K562 (cell line): ENCODE measurements at regions not wholly inside any gene's neighbourhood (a gene's known extent, or its start where the extent isn't known, plus 50 kb on each side); places are given as distances from the start of the nearest gene placed in this dataset.

ENCODE experiments used
- ATAC-seq: fragments of 200-7000 bp; cut with Tn5 transposase; 3 replicates; pipeline ENCODE4 v1.9.1; 2020; ENCODE audit warnings: moderate library complexity
- BruUV-seq: library from RNA; stranded (reverse); fragments of 400-500 nt; replicated peaks from 2 replicates; lab custom pipeline; 2021; lab: Mats Ljungman, UMichigan
- CTCF ChIA-PET: fragments of 300-600 bp; formaldehyde crosslinking; extraction: SDS; loops from one replicate; lab custom pipeline; 2021; ENCODE audit warnings: low intra/inter-chr PET ratio; lab: Yijun Ruan, JAX
- POLR2A ChIA-PET: fragments of 300-600, 350-650 bp; sonication (Branson Sonifier 250); formaldehyde crosslinking; extraction: SDS; loops from one replicate; lab custom pipeline; 2021; ENCODE audit warnings: antibody characterized with exemption, inconsistent platforms; lab: Yijun Ruan, JAX
- DNase-seq, 4 experiments: peaks; one replicate each; pipeline versions ENCODE4 v3.0.0 to v3.0.0-alpha.2; 2011 to 2018; ENCODE audit warnings: low spot score in 3 of 4, mixed read lengths in 3 of 4; ENCODE audit errors: extremely low read depth in 1 of 4
- FAIRE-seq: peaks from 2 replicates; lab custom pipeline; 2011; peaks lifted over from hg19 to GRCh38; lab: Jason Lieb, UNC
- H2AFZ ChIP-seq: 2 replicates; pipeline ENCODE4 v1.6.0; 2011; ENCODE audit warnings: low read depth, low read length, control low read depth, inconsistent platforms
- H3K27ac ChIP-seq: fragments of 200-600 bp; 3 replicates; pipeline ENCODE4 v1.8.0; 2011; ENCODE audit warnings: low read depth, mild to moderate bottlenecking, control low read depth, inconsistent platforms, low read length, moderate library complexity, mixed read lengths; ENCODE audit errors: extremely low read depth
- H3K27me3 ChIP-seq, 2 experiments: fragments of 300-600 bp in 1 of 2; 2 replicates in 1 of 2; 3 replicates in 1 of 2; pipeline versions ENCODE4 v1.6.0 to v1.8.0; 2011; ENCODE audit warnings: inconsistent platforms in 2 of 2, low read length in 2 of 2, mild to moderate bottlenecking in 1 of 2, mixed read lengths in 1 of 2, moderate library complexity in 1 of 2; ENCODE audit not compliant: control insufficient read depth in 2 of 2, insufficient read depth in 2 of 2
- H3K36me3 ChIP-seq: fragments of 300-600 bp; 3 replicates; pipeline ENCODE4 v1.8.0; 2011; ENCODE audit warnings: mild to moderate bottlenecking, low read length, inconsistent platforms; ENCODE audit not compliant: control insufficient read depth, insufficient read depth
- H3K4me1 ChIP-seq, 2 experiments: fragments of 200-600 bp in 1 of 2; replicated peaks in 1 of 2; 2 replicates in 1 of 2; 3 replicates in 1 of 2; pipeline versions ENCODE4 v1.5.1 to v1.8.0; 2011; ENCODE audit warnings: inconsistent platforms in 2 of 2, low read length in 2 of 2, mild to moderate bottlenecking in 1 of 2, mixed read lengths in 1 of 2, moderate library complexity in 1 of 2; ENCODE audit not compliant: control insufficient read depth in 2 of 2, insufficient read depth in 2 of 2
- H3K4me2 ChIP-seq: 2 replicates; pipeline ENCODE4 v1.6.1; 2011; ENCODE audit warnings: low read length, control low read depth, inconsistent platforms, mixed read lengths; ENCODE audit not compliant: insufficient read depth
- H3K4me3 ChIP-seq: fragments of 200-600 bp; sonication (generic), shearing (Covaris generic); 2 replicates; pipeline ENCODE4 v1.5.1; 2016; ENCODE audit warnings: control low read depth, inconsistent platforms
- H3K79me2 ChIP-seq: fragments of 200-600 bp; 3 replicates; pipeline ENCODE4 v1.8.0; 2011; ENCODE audit warnings: low read length, inconsistent platforms; ENCODE audit not compliant: control insufficient read depth, insufficient read depth
- H3K9ac ChIP-seq, 2 experiments: 2 replicates each; pipeline versions ENCODE4 v1.6.0 to v1.6.1; 2011; ENCODE audit warnings: low read depth in 2 of 2, low read length in 2 of 2, control low read depth in 1 of 2, inconsistent platforms in 1 of 2, mild to moderate bottlenecking in 1 of 2, mixed read lengths in 1 of 2; ENCODE audit not compliant: insufficient read depth in 1 of 2
- H3K9me1 ChIP-seq: one replicate; pipeline ENCODE4 v1.6.0; 2011; ENCODE audit warnings: inconsistent platforms, mild to moderate bottlenecking, low read length, moderate library complexity; ENCODE audit not compliant: control insufficient read depth, insufficient read depth
- H3K9me3 ChIP-seq: replicated peaks from 2 replicates; pipeline ENCODE4 v1.5.1; 2011; ENCODE audit warnings: low read depth, low read length, inconsistent platforms; ENCODE audit not compliant: control insufficient read depth, insufficient read depth
- H4K20me1 ChIP-seq: replicated peaks from 2 replicates; pipeline ENCODE4 v1.6.1; 2011; ENCODE audit warnings: low read length, inconsistent platforms, mixed read lengths; ENCODE audit not compliant: control insufficient read depth, insufficient read depth
- BRF2 ChIP-seq: IDR thresholded peaks from 3 replicates; pipeline ENCODE4 v1.6.1; 2011; ENCODE audit warnings: borderline replicate concordance, mild to moderate bottlenecking; ENCODE audit not compliant: insufficient read length, insufficient read depth
- CHD1 ChIP-seq: fragments of 200-600 bp; sonication (generic); IDR thresholded peaks from one replicate; pipeline ENCODE4 v1.6.1; 2012; ENCODE audit warnings: mild to moderate bottlenecking, moderate library complexity, low read length, inconsistent platforms
- ELF2 ChIP-seq: fragments of 250-450 bp; sonication (Bioruptor Pico); IDR thresholded peaks from 2 replicates; pipeline ENCODE4 v1.5.0; 2021; ENCODE audit warnings: mild to moderate bottlenecking
- KDM4B ChIP-seq, 2 experiments: fragments of 450-650 bp in 1 of 2; sonication (generic) in 1 of 2; IDR thresholded peaks; 2 replicates each; pipeline ENCODE4 v1.6.1; 2016 to 2017; ENCODE audit warnings: borderline replicate concordance in 2 of 2, antibody characterized with exemption in 1 of 2, low read depth in 1 of 2, mild to moderate bottlenecking in 1 of 2
- MNT ChIP-seq, 2 experiments: fragments of 450-650 bp; conservative IDR thresholded peaks; 2 replicates each; pipeline ENCODE4 v1.6.1; 2017; ENCODE audit warnings: mild to moderate bottlenecking in 2 of 2, moderate library complexity in 2 of 2
- SRSF1 ChIP-seq: fragments of 200-400 bp; formaldehyde crosslinking; IDR thresholded peaks from 2 replicates; pipeline ENCODE4 v1.6.1; 2017; ENCODE audit warnings: mild to moderate bottlenecking, low read depth, low read length, moderate library complexity
- ZBTB1 ChIP-seq: sonication (generic); formaldehyde crosslinking; IDR thresholded peaks from 2 replicates; pipeline ENCODE4 v1.8.1; 2023; ENCODE audit warnings: missing genetic modification reagents, low read depth, mild to moderate bottlenecking, borderline replicate concordance
- WGBS: fragments of 100-300 bp; shearing (Covaris generic); methylation state at CpG from one replicate; pipeline ENCODE4 v1.1.6; 2016; ENCODE audit warnings: low coverage, mixed read lengths; ENCODE audit not compliant: insufficient coverage; ENCODE audit errors: missing lambda C conversion rate; 5-methylcytosine and 5-hydroxymethylcytosine counted together
- in situ Hi-C: fragments of 300-500 bp; cut with MboI; formaldehyde crosslinking; loops from 4 replicates; pipeline ENCODE4 v1.15.0; 2018; ENCODE audit warnings: inconsistent platforms, mixed read lengths
- intact Hi-C: fragments of 100-400 bp; cut with micrococcal nuclease; formaldehyde crosslinking; loops from 2 replicates; pipeline ENCODE4 v1.14.2; 2022

DNA sequence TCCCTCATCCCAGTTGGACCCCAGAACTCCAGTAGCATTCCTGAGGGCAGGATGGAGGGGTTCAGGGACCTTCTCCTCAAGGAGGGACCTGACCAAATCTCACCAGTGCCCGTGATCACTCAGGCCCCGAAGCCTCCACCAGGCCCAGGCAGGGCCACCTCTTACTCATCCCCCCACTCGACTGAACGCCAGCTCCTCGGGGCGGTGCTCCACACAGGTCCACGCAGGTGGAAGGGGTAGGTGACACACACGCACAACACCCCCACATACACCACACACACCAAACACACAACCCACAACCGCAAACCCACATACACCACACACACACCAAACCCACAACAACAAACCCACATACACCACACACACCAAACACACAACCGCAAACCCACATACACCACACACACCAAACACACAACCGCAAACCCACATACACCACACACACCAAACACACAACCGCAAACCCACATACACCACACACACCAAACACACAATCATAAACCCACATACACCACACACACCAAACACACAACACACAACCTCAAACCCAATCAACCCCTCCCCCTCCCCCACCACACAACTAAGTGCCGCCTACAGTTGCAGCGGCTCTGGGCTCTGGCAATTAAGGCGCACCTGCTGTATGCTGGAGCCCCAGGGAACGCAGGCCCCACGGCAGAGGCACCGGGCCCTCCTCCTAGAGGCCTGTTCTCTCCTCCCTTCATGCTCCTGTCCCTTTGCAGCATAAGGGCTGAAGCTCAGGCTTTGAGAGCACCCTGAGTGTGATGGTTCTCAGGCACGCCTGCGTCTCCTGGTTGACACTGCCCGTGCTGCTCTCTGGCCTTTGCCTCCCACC lies 1318.1 kb downstream of the TBC1D22A start:
- in situ Hi-C loops: no loop called here
- TF ChIP-seq ELF2 (CRISPR knock-in tag) (no peak), ZBTB1 (CRISPR knock-in tag) (peak; percentile 58; the same call in 1 of the 2 replicates)
- TF ChIP-seq, all 486 proteins: peak for 1
- no peaks in the 10 kb centered on the region for H3K9me3 ChIP-seq

DNA sequence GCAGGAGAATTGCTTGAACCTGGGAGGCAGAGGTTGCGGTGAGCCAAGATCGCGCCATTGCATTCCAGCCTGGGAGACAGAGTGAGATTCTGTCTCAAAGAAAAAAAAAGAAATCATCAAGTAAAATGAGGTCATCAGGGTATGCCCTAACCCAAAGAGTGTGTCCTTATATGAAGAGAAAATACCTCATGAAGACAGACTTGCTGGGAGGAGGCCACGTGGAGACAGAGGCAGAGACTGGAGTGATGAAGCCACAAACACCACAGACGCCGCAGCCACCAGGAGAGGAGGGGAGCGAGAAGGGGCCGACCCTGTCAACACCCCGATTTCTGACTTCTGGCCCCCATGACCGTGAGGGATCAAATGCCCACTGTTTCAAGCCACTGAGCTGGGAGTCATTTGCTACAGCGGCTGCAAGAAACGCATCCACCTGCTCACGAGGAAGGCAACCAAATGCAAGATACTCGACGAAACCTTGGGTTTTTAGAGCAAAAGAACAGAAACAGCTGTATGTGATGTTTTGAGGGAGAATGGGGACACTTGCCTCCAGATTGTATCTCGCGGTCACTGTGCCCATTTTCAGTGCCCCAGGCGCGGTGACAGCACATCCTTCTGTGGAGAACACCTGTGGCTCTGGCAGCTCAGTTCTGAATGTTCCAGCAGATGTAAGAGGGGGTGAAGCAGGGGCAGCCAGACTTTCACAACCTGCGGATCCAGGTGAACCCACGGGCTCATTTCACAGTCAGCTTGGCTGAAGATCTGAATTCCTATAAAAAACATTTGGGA lies 1317.2 kb downstream of the TBC1D22A start:
- intact Hi-C loops: no loop called here
- in situ Hi-C loops: no loop called here
- no peak overlapping the region for H3K4me3 ChIP-seq
- H3K9me1 ChIP-seq: no peaks in the 10 kb centered on the region
- no peaks in the 10 kb centered on the region for H3K4me1 ChIP-seq
- BruUV-seq: no TSS peak
- H3K79me2 ChIP-seq: no peaks in the 10 kb centered on the region
- CTCF ChIA-PET: no interaction called here
- no peak overlapping the region for H3K9ac ChIP-seq
- H3K27ac ChIP-seq: no peak overlapping the region
- WGBS: 11% methylated on average over 19 of the region's 21 CpGs
- H3K4me2 ChIP-seq: no peak overlapping the region
- ATAC-seq (no peak), FAIRE-seq (no peak), DNase-seq (no peak)
- no peaks in the 10 kb centered on the region for H4K20me1 ChIP-seq
- H2AFZ ChIP-seq: no peak overlapping the region
- POLR2A ChIA-PET: no interaction called here
- H3K9me3 ChIP-seq: no peaks in the 10 kb centered on the region
- no peaks in the 10 kb centered on the region for H3K36me3 ChIP-seq
- H3K27me3 ChIP-seq: peaks cover 0 to 13% of the 10 kb centered on the region in 2 experiments; a peak in 2 of 5 replicates
- no peak for TF ChIP-seq MNT (conservative IDR thresholded peaks at IDR 0.05)
- no peak for TF ChIP-seq BRF2
- no peak for TF ChIP-seq SRSF1
- TF ChIP-seq KDM4B (IDR thresholded peaks at IDR 0.05; ENCODE audit: borderline replicate concordance in 2 of 2, low read depth in 1 of 2): no peak
- no peak for TF ChIP-seq CHD1

More for the DNA sequence above, 1318.1 kb downstream of the TBC1D22A start:
- no peaks in the 10 kb centered on the region for H3K36me3 ChIP-seq
- no peaks in the 10 kb centered on the region for H3K9me1 ChIP-seq
- ChIA-PET POLR2A (no interaction called here), CTCF (no interaction called here)
- no peak overlapping the region for H2AFZ ChIP-seq
- no peak overlapping the region for H3K27ac ChIP-seq
- H3K27me3 ChIP-seq: peaks cover 0 to 13% of the 10 kb centered on the region in 2 experiments; a peak in 2 of 5 replicates
- no peak for DNase-seq
- intact Hi-C loops: no loop called here
- H3K4me3 ChIP-seq: no peak overlapping the region
- no TSS peak for BruUV-seq
- ATAC-seq: no peak
- no peak overlapping the region for H3K9ac ChIP-seq
- FAIRE-seq: no peak
- H3K4me2 ChIP-seq: no peak overlapping the region
- H3K4me1 ChIP-seq: no peaks in the 10 kb centered on the region
- H4K20me1 ChIP-seq: no peaks in the 10 kb centered on the region
- WGBS: 5% methylated on average over 4 of the region's 21 CpGs
- H3K79me2 ChIP-seq: no peaks in the 10 kb centered on the region
